Urinary bladder (tissue), 3 donors: ENCODE measurements at regions not wholly inside any gene's neighbourhood (a gene's known extent, or its start where the extent isn't known, plus 50 kb on each side); places are given as distances from the start of the nearest gene placed in this dataset.

Experiments used
- DNase-seq: peaks from one replicate; pipeline ENCODE4 v3.0.0-alpha.2; 2015; ENCODE audit errors: extremely low spot score
- H3K27ac ChIP-seq: one replicate; pipeline ENCODE4 v1.5.1; 2013; ENCODE audit warnings: low read depth, mild to moderate bottlenecking, moderate library complexity
- H3K36me3 ChIP-seq: one replicate; pipeline ENCODE4 v1.6.1; 2013; ENCODE audit warnings: mild to moderate bottlenecking, moderate library complexity; ENCODE audit not compliant: insufficient read depth
- H3K4me1 ChIP-seq: one replicate; pipeline ENCODE4 v1.6.1; 2013; ENCODE audit warnings: mild to moderate bottlenecking, moderate library complexity; ENCODE audit not compliant: insufficient read depth
- H3K4me3 ChIP-seq: one replicate; pipeline ENCODE4 v1.5.1; 2013; ENCODE audit warnings: low read depth, low read length
- WGBS: extraction: QIAGEN DNeasy Blood & Tissue Kit; methylation state at CpG from one replicate; pipeline ENCODE4 v1.1.7; 2013; 5-methylcytosine and 5-hydroxymethylcytosine counted together
- donor health status: healthy with polysubstance abuse.
- donor health status: healthy.

DNA sequence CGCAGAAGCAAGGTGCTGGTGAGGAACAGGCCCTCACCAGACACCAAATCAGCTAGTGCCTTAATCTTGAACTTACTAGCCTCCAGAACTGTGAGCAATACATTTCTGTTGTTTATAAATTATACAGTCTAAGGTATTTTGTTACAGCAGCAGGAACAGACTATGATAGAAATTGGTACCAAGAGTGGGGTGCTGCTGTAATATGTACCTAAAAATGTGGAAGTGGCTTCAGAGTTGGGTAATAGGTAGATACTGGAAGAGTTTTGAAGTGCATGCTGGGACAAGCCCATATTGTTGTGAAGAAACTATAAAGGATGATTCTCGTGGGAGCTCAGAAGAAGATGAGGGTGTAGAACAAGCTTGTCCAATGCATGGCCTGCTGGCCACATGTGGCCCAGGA is 866.8 kb downstream of the C6orf118 start:
- Histone ChIP-seq H3K27ac (no peak overlapping the region), H3K4me3 (no peak overlapping the region), H3K36me3 (no peaks in the 10 kb centered on the region), H3K4me1 (no peaks in the 10 kb centered on the region)
- no peak for DNase-seq
- 86% methylated on average over 2 of the region's 2 CpGs for WGBS

DNA sequence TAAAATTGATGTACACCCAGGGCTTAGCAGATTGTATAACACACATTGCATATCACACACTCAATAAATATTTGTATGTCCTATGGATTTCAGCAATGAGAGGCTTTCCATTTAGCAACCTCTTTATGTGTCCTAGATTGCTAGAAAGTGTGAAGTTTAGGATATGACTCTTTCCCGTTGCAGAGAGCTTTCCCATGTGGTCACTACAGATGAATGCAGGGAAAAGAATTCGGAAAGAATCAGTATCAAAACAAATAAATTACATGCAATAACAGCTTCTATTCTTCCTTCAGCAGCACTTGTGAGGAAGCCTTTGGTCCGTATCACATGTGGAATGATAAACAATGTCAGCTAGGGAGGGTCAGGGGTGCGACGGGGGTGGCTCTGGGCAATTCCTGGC is 870.1 kb downstream of the C6orf118 start:
- WGBS: 41% methylated on average over 5 of the region's 5 CpGs
- no peak for DNase-seq
- Histone ChIP-seq H3K27ac (no peak overlapping the region), H3K4me1 (no peaks in the 10 kb centered on the region), H3K36me3 (no peaks in the 10 kb centered on the region), H3K4me3 (no peak overlapping the region)

DNA sequence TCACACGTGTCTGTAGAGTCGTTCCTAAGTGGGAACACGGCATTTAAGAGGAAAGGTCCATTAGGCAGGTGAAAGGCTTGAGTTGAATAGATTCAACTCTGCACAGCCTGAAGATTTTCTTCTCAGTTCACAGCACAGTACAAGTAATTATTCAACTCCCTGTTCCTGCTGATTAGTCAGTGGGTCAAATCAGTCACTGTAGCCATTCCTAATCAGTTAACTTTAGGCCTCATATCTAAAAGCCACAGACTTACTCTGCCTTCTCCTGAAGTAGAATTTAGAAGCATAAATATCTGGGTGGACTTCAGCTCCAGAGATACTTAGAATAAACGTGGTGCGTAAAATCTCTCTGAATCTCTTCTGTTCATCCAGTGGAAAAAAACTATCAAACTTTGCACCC is 872.4 kb downstream of the C6orf118 start:
- 79% methylated on average over 5 of the region's 5 CpGs for WGBS
- no peaks in the 10 kb centered on the region for H3K4me1 ChIP-seq
- no peak overlapping the region for H3K27ac ChIP-seq
- DNase-seq: no peak
- no peak overlapping the region for H3K4me3 ChIP-seq
- no peaks in the 10 kb centered on the region for H3K36me3 ChIP-seq

DNA sequence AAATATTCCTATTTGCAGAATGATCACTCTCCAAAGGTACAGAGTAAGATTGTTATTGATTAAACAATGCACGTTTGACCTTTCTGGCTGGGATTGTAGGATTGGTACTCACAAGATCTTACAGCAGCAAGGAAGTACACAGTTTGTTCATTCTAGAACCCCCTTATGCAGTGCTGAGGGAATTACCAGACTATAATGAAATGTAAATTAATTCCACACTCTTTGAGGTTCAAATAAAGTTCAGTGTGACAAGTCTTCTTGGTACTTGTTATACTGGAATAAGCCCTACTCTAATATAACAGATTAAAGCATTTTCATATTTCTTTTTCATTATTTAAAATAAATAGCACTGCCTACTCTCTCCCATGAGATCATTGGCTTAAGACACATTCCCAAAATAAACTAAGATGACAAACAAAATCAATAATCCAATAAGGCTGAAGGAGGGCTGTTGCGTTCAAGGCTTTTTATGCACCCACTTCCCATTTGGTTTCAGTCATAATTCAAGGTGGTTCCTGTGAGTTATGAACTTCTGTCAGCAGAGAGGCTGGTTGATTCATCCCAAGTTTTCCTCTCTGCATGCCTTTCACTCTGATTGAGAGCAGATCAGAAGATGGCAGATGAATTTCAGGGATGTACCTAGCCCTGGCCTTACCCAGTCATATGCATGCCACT is 881.5 kb downstream of the C6orf118 start:
- DNase-seq: no peak
- Histone ChIP-seq H3K36me3 (no peaks in the 10 kb centered on the region), H3K27ac (no peak overlapping the region), H3K4me1 (no peaks in the 10 kb centered on the region), H3K4me3 (no peak overlapping the region)
- WGBS: 84% methylated on average over 2 of the region's 2 CpGs

- no peaks in the 10 kb centered on the region for H3K4me1 ChIP-seq
- WGBS: 70% methylated on average over 2 of the region's 2 CpGs
- DNase-seq: no peak
- no peak overlapping the region for H3K4me3 ChIP-seq
- no peak overlapping the region for H3K27ac ChIP-seq
- no peaks in the 10 kb centered on the region for H3K36me3 ChIP-seq
These were observed 884.9 kb downstream of the C6orf118 start for GRCh38 chr6:164424489-164424888.

DNA sequence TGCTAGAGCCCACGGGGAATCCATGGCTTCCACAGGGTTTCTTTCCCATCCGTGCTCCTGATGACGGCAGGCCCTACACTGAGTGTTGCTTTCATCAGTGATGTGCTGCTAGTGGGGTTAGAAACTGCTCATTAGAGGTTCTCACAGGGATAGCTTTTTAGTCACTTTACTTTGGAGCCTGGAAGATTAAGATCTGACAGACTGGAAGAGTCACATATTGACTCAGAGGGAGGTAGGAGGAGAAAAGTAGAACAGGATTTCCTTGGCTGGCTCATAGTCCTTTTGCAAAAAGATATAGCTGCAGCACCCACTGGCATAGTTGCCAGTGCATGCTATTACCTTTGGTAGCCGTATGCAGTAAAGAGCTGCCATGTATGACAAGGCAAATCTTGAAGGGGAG is 890.3 kb downstream of the C6orf118 start:
- Histone ChIP-seq H3K27ac (no peak overlapping the region), H3K4me1 (no peaks in the 10 kb centered on the region), H3K4me3 (no peak overlapping the region), H3K36me3 (no peaks in the 10 kb centered on the region)
- WGBS: 76% methylated on average over 4 of the region's 4 CpGs
- no peak for DNase-seq

- H3K4me3 ChIP-seq: no peak overlapping the region
- no peak overlapping the region for H3K27ac ChIP-seq
- 76% methylated on average over 2 of the region's 2 CpGs for WGBS
- H3K4me1 ChIP-seq: no peaks in the 10 kb centered on the region
- no peak for DNase-seq
- H3K36me3 ChIP-seq: no peaks in the 10 kb centered on the region
These were observed 891.2 kb downstream of the C6orf118 start for GRCh38 chr6:164418262-164418588.

DNA sequence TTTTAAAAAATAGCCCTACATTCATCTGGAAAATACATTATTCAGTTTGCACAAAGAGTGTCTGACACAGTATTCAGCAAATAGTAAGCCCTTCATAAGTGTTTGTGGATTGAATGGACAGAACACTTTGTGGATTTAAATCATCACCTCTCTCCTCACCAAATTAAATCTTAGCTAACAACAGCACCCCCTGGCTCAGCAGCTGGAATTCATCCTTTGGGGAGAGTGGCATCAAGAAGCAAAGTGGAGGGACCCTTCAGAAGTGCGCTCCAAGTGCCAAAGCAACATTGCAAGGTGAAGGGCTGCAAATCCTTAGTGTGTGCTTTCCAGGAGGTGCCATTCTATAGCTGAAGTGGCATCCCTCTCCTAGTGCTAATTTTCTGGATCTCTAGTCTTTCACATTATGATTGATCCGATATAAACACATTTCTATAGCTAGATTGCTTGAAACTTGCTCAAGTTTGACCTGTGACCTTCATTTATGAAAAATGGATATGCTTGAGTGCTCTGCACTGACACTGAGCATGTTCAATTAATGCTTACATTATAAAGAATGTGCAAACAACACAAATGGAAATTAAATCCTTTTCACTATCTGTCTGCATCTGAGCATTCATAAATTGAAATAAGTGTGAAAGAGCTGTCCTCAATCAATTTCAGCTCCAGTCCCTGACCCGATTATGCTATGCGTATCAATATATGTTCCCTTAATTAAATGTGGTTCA is 891.7 kb downstream of the C6orf118 start:
- Histone ChIP-seq H3K36me3 (no peaks in the 10 kb centered on the region), H3K4me1 (no peaks in the 10 kb centered on the region), H3K27ac (no peak overlapping the region), H3K4me3 (no peak overlapping the region)
- 84% methylated on average over 4 of the region's 4 CpGs for WGBS
- DNase-seq: no peak

DNA sequence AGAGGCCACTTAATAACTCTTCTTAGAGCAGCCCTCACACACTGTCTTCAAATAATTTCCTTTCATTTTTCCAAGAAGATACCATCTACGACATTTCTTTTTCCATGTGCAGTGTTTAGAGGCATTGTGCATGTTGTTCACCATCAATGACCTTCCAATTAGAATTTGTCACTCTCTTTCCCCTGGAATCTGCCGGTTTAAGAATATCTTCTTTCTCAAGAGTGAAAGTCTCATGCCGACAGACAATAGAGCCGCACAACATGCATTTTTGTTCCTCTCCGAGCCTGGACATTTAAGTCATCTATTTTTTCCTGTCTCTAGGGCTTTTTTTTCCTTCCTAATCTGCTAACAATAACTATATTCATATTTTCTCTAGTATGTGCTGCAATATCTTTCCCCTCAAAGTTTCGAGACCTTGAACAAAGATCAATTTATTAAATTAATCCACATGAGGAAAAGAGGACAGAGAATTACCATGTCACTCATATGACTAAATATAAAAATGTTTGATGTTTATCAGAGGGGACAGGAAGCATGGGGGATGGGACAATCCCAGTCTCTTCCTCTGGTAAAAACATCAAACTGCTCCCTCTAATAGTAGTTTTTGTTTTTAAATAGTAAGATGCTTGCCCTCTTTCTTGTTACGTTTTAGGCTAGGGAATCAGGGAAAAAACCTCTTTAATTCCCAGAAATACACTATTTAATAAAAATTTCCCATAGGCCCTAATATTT is 893.4 kb downstream of the C6orf118 start:
- DNase-seq: no peak
- no peak overlapping the region for H3K27ac ChIP-seq
- 58% methylated on average over 7 of the region's 7 CpGs for WGBS
- no peaks in the 10 kb centered on the region for H3K36me3 ChIP-seq
- no peak overlapping the region for H3K4me3 ChIP-seq
- no peaks in the 10 kb centered on the region for H3K4me1 ChIP-seq

DNA sequence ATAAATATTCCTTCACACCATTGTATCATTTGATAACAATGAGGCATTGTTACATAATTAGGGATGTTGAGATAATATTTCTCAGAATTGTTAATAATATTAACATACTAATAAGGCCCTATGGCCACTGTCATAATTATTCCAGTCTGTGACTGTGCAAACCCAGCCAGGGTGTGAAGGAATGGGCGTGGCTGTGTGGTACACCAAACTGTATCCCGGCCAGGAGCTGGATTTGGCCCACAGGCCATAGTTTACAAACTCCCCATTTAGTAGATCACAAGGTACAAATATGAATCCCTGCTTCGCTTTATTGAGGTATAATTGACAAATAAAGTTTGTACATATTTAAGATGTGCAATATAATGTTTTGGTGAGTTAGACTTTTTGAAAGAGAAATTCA is 894.7 kb downstream of the C6orf118 start:
- H3K4me3 ChIP-seq: no peak overlapping the region
- WGBS: 82% methylated on average over 3 of the region's 3 CpGs

DNA sequence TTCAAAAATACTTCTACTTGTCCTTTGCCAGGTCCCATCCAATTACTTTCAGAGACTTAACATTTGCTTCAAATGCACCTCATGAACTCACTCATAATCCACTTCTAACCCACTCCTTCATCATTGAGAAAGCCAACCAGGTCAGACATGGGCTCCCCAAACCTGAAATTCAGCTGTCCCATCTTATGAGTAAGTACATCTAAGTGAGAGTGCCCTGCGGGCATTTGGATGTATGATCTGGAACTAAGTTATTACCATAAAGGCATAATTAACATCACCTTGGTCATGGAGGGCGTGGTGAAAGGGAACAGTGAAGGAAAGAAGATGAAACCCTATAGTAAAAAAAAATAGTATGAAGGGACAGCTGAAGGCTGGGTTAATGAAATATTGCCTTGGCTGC is 896.8 kb downstream of the C6orf118 start:
- H3K4me3 ChIP-seq: no peak overlapping the region
- peaks cover 1% of the 10 kb centered on the region for H3K4me1 ChIP-seq
- DNase-seq: no peak
- H3K36me3 ChIP-seq: no peaks in the 10 kb centered on the region
- 61% methylated on average over 2 of the region's 2 CpGs for WGBS
- no peak overlapping the region for H3K27ac ChIP-seq

More for the DNA sequence above, 894.7 kb downstream of the C6orf118 start:
- Histone ChIP-seq H3K27ac (no peak overlapping the region), H3K36me3 (no peaks in the 10 kb centered on the region), H3K4me1 (no peaks in the 10 kb centered on the region)
- DNase-seq: no peak

- no peak for DNase-seq
- no peaks in the 10 kb centered on the region for H3K36me3 ChIP-seq
- H3K4me1 ChIP-seq: peaks cover 1% of the 10 kb centered on the region
- WGBS: 81% methylated on average over 5 of the region's 5 CpGs
- H3K4me3 ChIP-seq: no peak overlapping the region
- H3K27ac ChIP-seq: no peak overlapping the region
These were observed 899.4 kb downstream of the C6orf118 start for GRCh38 chr6:164410017-164410416.

DNA sequence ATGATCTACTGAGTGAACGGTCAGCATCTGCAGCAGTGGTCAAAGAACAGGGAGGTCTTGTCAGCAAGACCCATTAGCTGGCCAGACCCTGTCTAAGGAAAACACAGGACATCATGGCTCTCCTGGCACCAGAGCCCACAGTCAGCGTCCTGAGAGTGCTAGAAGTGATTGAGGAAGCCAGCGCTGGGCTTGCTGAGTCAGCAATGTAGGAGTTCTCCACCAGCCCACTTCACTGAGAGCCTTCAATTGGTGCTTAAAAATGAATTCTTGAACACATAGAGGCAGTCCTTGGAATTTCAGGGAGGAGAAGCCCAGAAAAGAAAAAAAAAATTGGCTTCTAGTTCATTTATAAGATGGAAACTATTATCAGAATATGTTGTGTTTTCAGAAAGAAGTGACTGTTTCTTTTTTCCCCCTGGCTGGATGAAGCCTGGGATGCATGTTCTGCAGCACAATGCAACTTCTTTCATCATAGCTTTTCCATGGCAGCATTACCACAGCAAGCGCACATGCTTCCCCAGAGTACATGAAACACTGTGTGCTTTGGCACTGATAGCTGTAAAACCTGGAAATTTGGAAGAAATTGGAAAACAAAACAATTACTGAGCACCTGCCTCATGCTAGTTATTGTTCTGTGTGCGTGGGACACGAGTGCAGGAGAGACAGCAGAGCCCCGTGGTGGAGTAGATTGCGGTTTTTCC is 899.9 kb downstream of the C6orf118 start:
- peaks cover 1% of the 10 kb centered on the region for H3K4me1 ChIP-seq
- H3K27ac ChIP-seq: no peak overlapping the region
- H3K4me3 ChIP-seq: no peak overlapping the region
- WGBS: 81% methylated on average over 8 of the region's 8 CpGs
- no peaks in the 10 kb centered on the region for H3K36me3 ChIP-seq
- DNase-seq: no peak
